ENCODE measurements at regions not wholly inside any gene's neighbourhood (a gene's known extent, or its start where the extent isn't known, plus 50 kb on each side); places are given as distances from the start of the nearest gene placed in this dataset.

DNA sequence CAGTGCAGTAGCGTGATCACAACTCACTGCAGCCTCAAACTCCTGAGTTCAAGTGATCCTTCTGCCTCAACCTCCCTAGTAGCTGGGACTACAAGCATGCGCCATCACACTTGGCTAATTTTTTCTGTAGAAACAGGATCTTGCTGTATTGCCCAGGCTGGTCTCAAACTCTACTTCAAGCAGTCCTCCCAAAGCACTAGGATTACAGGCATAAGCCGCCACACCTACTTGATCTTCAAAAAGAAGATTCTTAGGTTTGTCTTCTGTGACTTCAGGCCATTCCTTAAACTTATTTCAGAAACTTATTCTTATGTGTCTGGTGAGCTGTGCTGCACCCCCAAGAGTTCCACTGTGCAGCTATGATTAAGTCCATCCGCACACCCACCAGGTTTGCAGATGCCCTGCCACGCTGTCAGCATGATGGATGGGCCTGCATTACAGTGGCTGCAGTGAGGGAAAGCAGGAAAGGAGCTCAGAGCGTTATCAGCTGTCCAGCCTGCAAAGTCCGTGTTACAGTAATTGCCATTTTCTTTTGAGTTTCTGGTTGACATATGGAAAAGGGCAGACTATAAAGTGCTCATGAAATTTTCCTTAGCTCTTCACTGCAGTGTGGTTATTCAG lies 146.6 kb downstream of the AASDH start:
- no peak for DNase-seq

DNA sequence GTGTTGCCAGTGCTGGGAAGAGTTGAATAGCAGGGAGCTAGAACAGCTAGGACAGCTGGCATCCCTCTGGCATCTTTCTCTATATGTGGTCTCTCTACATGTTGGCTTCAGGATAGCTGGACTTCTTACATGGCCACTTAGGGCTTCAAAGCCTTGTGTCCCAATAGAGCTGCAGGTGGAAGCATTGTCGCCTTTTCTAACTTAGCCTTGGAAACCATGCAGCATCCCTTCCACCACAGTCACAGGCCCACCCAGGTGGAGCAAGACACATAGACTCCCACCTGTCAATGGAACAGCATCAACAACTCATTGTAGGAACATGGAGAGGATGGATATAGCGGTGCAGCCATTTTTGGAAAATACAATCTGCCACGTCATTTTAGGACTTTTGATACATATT lies 149.0 kb downstream of the AASDH start:
- no peak for DNase-seq

DNA sequence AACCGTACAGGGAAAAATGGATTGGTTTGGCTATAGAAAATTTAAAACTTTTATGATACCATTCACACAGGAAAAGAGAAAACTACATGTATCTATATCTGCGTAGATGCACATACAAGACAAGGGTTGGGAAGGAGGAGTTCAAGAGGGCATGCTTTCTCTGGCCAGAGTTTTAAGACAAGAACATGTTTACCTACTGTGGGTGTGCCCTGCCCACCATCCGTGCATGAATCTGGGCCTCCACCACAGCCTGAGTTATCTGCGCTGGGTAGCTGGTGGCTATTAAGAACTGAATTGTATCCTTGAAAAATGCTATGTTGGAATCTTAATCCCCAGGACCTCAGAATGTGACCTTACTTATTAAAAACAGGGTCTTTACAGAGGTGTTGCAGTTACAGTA lies 151.6 kb downstream of the AASDH start:
- DNase-seq = no peak

DNA sequence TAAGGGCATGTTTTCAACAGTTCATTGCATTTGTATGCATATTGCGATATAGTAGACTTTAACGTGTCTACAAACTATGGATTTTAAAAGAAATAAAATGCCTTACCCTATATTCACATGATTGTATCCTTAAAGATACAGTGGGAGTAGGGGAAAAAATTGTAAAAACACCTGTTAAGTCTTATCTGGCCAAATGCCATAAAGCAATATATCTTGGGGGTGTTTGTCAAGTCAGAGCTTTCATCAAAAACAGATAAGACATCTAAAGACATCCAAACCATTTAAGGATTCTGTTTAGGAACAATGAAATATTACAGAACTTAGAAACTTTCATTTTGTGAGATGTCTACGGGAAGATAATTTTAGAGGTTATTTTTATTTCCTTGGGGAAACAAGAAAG lies 152.3 kb downstream of the AASDH start:
- no peak for DNase-seq

DNA sequence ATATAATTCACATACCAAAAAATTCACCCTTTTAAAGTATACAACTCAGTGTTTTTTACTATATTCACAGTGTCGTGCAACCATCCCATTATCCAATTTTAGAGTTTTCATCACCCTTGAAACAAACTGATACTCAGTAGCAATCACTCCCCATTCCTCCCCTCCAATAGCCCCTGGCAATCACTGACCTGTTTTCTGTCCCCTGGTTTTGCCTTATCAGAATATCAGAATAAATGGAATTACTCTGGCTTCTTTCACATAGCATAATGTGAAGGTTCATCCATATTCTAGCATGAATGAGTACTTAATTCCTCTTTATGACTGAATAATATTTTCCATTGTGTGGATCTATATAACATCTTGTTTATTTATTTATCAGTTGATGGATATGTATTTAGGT lies 153.2 kb downstream of the AASDH start:
- no peak for DNase-seq

DNA sequence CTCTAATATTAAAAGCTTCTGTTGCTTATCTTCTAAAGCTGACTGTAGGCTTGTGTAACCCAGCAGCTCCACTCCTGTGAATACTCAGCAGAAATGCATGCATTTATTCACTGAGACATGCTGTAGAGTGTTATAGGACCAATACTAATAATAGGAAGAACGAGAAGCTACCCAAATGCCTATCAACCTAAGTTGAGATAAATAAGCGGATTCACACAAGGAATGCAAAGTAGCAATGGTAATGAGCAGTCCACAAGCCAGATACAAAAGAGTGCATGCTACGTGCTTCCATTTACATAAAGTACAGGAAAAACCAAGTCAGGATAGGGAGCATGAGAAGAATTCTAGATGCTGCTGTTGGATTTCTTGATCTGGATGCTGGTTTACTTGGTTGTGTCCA lies 155.9 kb downstream of the AASDH start:
- no peak for DNase-seq

DNA sequence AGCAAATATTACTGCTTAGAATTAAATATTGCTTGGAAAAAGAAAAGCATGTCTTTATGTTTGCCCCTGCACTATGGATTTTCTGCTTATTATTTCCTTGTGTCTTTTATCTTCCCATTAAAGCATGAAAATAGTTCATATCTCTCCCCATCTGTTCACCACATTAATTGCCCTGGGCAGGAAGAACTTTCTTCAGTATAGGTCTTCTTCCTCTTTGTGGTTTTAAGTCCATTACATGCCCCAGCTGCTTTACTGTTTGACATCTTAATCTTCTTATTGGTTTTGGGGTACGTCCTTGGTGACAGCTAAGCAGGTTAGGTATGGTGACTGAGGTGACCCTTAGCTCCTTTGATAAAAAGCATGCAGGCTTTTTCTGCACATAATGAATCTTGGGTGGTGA lies 157.3 kb downstream of the AASDH start:
- DNase-seq = no peak

DNA sequence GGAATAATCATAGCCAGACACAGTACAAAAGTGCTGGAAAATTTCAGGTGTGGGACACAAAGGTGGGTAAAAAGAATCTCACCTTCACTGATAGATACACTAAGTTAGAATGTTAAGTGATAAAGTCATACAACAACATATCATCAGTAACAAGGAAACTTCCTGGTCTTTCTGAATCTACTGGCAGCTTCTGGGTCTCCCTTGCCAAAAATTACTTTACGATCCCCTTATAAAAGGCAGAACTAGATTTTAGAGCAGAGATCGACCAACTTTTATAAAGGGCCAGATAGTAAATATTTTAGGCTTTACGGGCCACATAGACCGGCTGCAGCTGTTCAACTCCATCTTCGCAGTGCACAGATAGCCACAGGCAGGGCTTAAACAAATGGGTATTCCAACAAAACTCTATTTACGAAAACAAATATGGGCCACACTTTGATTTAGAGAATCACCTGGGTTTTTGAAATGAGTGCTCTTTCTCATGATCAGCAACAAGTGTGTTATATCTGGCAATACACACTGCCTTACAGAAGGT lies 159.9 kb downstream of the AASDH start:
- no peak for DNase-seq

DNA sequence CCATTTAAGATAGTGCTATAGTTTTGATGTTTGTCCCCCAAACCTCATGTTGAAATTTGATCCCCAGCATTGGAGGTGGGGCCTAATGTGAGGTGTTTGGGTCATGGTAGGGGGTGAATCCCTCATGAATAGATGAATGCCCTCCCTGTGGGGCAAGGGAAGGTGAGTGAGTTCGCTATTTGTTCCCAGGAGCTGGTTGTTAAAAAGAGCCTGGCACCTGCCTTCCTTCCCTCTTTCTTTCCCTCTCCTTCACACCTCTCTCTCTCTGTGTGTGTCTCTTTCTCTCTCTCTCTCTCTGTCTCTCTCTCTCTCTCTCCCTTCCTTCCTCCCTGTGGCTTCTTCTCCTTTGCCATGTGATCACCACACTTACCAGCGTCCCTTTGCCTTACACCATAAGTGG lies 160.7 kb downstream of the AASDH start:
- DNase-seq = no peak

DNA sequence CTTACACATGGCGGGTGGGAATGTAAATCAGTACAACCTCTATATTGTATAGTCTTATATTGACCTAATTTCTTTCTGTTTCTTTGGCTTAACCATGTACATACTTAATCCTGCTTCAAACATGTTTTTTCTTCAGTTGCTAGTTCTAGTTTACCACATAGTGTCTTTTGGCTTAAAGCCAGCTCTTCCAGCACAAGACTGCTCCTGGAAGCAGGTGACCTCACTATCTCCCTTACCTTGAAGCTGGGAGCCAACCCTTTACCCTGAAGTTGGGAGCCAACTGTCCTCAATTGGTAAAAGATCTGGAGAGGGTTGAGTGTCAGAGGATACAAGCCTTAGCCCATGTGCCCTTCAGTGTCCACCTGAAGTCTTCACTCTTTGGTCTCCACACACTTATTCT lies 162.7 kb downstream of the AASDH start:
- no peak for DNase-seq

DNA sequence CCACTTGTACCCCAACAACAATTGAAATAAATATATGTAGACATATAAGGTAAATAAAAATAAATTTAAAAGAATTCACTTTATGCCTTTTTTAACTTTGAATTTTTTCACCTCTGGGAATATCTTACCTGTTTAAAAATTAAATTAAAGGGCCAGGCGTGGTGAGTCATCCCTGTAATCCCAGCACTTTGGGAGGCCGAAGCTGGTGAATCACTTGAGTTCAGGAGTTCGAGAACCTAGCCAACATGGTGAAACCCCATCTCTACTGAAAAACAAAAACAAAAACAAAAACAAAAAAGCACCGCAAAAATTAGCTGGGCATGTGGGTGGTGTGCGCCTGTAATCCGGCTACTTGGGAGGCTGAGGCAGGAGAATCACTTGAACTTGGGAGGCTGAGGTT lies 164.8 kb downstream of the AASDH start:
- DNase-seq = no peak

DNA sequence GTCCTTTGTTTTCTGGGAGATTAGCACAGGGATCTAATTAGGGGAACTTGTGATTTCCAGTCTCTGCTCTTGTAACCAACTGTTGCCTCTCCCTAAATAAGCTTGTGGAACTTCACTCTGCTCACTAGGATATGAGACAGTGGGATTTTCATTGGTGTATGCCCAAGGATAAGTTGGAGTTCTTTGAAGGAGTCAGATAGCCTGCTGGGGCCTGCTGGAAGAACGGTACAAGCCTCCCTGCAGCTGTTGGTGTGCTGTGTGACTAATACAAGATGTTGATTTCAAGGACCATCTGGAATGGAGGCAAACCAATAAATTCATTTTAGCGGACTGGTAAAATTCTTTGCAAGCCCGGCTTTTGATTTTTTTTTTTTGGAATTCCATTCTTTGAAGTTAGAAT lies 167.0 kb downstream of the AASDH start:
- no peak for DNase-seq

DNA sequence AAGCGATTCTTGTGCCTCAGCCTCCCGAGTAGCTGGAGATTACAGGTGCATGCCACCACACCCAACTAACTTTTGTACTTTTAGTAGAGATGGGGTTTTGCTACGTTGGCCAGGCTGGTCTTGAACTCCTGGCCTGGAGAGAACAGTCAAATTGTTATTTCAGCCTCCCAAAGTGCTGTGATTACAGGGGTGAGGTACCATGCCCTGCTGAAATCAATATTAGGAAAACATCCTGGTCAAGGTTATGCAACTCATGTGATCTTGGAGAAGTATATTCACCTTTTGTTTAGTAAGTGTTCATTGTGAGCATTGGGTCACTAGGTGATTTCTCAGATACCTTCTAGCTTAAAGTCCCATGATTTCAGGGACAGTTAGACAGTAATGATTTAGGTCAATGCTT lies 167.8 kb downstream of the AASDH start:
- no peak for DNase-seq

DNA sequence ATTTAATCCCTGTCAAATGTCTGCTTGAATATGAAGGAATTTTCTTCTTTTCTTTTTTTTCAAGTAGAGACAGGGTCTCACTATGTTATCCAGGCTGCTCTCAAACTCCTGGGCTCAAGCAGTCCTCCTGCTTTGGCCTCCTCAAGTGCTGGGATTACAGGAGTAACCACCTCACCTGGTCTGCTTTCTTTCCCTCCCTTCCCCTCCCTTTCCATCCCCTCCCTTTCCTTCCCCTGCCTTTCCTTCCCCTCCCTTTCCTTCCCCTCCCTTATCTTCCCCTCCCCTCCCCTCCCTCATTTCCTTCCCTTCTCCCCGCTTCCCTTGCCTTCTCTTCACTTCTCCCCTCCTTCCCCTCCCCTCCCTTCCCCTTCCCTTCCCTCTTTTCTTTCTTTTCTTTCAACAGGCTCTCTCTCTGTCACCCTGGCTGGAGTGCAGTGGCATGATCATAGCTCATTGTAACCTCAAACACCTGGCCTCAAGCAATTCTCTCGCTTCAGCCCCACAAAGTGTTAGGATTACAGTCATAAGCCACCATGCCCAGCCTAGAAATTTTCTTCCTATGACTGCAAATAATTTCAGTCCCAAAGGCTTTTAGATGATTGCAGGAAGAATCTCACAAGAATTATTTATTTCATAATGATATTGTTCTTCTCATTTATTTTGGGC lies 168.9 kb downstream of the AASDH start:
- DNase-seq = no peak

DNA sequence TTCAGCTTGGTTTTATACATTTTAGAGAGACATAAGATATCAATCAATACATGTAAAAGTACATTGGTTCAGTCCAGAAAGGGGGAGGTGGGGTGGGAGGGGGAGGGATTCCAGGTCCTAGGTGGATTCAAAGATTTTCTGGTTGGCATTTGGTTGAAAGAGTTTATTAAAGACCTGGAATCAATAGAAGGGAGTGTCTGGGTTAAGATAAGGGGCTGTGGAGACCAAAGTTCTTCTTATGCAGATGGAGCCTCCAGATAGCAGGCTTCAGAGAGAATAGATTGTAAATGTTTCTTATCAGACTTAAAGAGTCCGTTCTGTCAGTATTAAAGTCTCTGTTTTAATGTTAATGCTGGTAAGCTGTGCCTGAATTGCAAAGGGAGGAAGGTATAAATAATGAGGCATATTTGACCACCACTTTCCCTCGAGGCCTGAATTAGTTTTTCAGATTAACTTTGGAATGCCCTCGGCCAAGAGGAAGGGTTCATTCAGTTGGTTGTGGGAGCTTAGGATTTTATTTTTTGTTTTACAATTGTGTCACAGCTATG lies 169.9 kb downstream of the AASDH start:
- no peak for DNase-seq

DNA sequence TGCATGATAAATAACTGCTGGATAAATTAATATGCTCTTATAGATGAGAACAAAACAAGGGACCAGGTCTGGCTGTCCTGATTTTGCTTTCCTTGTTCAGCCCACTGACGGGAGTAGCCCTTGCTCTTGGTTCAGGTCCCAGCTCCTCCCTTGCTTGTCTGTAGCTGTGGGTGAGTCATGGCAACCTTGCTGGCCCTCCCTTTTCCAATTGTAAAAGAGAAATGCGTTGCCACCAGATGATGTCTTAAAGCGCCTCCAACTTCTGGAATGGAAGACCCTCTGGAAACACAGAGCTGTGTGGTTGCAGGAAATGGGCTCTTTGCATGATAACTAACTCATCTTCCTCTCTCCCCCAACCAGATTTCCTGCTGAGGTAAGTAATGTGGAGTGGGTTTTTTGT lies 171.4 kb downstream of the AASDH start:
- peak; percentile 79 for DNase-seq

DNA sequence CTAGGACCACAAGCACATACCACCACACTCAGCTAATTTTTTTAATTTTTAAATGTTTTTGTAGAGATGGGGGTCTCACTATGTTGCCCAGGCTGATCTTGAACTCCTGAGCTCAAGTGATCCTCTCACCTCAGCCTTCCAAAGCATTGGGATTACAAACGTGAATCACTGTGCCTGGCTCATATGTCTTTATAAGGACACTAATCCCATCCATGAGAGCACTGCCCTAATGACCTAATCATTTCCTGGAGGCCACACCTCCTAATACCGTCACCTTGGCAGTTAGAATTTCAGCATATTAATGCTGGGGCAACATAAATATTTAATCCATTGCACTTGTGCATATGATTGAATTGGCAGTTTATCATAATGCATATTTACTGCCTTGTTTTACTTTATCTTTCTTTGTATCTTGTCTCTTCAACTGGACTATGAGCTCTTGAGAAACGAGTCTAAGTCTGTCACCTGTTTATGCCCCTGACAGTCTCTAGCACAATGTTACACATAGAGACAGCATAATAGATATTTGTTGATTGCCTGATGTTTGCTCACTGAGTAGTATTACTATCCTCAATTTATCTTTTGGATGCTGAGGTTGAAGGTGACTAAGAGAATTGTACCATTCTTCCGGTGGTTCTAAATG lies 172.0 kb downstream of the AASDH start:
- DNase-seq = peak; percentile 49

DNA sequence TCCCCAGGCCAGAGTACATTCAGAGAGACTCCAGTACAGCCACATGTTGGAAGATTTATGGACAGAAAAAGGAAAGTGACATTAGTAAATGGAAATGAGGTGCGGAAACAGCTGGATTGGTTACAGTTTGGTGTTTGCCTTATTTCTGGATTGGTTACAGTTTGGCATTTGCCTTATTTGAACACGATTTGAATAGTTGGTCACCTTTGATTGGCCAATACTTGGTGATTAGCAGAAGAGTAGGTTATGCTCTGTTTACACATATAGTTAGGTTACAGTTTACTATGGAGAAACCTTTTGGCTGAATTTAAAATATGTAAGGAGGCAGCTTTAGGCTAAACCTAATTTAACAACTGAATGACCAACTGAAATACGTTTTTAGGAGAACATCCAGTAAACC lies 173.7 kb downstream of the AASDH start:
- no peak for DNase-seq

DNA sequence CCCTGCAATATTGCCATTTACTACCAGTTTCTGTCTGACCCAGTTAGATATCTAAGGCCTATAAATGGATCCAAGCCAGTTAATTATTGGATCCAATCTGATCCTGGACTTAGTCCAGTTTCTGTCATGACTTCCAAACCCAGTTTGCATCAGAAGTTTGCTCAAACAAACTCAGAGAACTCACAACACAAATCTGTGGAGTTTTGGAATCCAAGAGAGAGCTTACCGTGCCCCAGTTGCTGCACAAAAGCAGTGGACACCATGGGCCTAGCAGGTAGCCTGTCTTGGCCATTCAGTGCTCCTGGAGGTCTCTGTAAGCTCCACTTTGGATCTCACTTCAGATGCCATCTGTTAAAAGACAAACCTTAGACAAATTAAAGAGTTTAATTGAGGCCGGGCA lies 174.5 kb downstream of the AASDH start:
- no peak for DNase-seq

DNA sequence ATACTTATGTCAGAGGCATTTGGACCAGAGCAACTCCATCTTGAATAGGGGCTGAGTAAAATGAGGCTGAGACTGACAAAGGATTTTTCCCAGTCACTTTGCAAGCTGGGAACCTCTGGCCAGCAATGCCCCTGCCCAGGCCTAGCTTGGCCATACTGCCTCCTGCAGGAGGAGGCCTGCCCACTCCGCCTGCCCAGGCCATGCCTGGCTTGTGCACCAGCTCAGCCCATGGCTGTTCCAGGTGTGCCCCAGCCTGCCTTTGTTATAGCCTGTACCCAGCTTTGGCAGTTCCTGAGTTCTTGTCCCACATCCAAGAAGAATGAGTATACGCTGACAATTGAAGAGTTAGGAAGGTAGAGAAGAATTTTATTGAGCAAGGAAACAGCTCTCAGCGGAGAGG lies 176.1 kb downstream of the AASDH start:
- DNase-seq = no peak

DNA sequence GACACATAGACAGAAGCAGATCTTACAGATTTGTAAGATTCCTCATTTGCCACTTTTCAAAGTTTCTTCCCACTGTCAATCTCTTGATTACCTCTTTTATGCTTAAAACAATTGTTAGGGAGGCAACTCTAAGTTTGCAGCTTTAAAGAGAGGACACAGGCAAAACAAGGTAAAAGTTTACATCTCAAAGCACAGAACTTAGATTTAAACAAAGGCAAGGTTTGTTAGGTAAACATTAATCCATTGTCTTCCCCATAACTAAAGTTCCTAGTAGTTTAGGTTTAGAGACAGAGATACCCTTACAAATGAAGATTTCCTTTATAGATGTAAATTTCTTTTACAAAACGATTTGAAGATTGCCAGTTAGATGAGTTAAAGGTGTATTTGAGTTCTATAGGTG lies 176.9 kb downstream of the AASDH start:
- DNase-seq = no peak

DNA sequence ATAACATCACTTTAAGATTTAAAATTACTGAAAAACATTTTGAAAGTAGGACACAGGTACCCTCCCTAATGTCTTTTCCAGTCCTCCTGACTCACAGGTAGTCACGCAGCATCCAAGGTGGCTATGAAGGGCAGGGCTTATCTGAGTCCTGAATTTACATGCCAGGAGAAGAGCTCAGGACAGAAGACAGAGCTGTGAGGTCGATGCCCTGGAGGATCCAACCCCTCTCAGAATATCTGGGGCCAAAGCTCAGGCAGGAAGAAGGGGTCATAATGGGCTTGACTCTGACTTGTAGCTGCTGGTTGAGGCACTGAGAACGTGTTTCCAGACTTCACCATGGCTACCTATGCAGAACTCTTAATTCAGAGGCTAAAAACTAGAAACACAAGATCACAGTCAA lies 177.5 kb downstream of the AASDH start:
- no peak for DNase-seq

DNA sequence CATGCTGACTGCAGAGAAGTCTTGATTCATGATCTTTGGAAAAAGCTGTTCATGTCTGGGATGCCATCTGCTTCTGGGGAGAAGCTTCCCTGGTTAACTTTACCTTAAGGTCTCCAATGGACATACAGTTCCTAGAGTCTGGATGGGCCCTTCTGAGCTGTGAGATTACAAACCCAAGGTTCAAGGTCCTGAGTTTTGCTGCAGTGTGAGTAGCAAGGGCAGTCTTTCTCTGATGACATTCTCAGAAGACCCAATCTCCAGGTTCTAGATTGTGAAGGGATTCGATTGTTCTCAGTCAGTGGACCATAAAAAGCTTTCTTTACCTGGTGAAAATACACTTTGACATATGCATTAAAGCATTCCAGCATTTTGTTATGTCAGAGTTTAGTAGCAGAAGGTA lies 179.2 kb downstream of the AASDH start:
- no peak for DNase-seq

DNA sequence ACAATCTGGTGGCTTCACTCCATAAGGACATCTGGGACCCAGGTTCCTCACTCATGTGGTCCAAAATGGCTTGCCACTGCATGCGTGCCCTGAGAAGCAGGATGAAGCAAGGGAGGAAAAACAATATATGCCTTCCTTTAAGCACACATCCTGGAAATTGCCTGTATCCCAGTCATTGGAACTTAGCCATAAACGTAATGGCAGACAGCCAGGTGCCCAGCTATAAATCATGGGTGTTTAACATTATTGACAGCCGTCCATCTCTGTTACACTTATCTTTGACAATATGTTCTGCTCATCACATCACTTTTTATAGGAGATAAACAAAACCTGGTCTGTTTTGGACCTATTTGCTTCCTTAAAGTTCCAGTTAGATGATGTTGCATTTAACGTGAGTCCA lies 181.0 kb downstream of the AASDH start:
- DNase-seq = peak; percentile 35
